Adrenal gland (tissue), 9 donors: ENCODE measurements at regions not wholly inside any gene's neighbourhood (a gene's known extent, or its start where the extent isn't known, plus 50 kb on each side); places are given as distances from the start of the nearest gene placed in this dataset.
A peak's percentile ranks its signal among the peaks of the same experiment; 100 is the strongest.

ENCODE experiments used
- DNase-seq, 7 donors: peaks; one replicate each; pipeline ENCODE4 v3.0.0-alpha.2; 2019 to 2020
- H3K27ac ChIP-seq, 5 donors: fragments of 200-600 bp; sonication (generic) in 4 of 5; 1 replicate in 3 of 5; 2 replicates in 2 of 5; pipeline versions ENCODE4 v1.5.1 to v1.8.0; 2016 to 2020; ENCODE audit warnings: mild to moderate bottlenecking in 1 of 5
- H3K27me3 ChIP-seq: fragments of 200-600 bp; 2 replicates; pipeline ENCODE4 v1.8.0; 2021
- H3K36me3 ChIP-seq, 2 donors: fragments of 200-600 bp; replicated peaks in 1 of 2; 1 replicate in 1 of 2; 2 replicates in 1 of 2; pipeline versions ENCODE4 v1.5.1 to v1.8.0; 2018 to 2022
- H3K4me1 ChIP-seq, 2 donors: fragments of 200-600 bp; replicated peaks in 1 of 2; 1 replicate in 1 of 2; 2 replicates in 1 of 2; pipeline versions ENCODE4 v1.5.1 to v1.8.0; 2018 to 2021
- H3K4me3 ChIP-seq, 4 donors: fragments of 200-600 bp; sonication (generic) in 3 of 4; one replicate each; pipeline ENCODE4 v1.5.1; 2016 to 2018
- H3K9me3 ChIP-seq, 3 donors: fragments of 200-600 bp; sonication (generic) in 1 of 3; replicated peaks in 1 of 3; 1 replicate in 2 of 3; 2 replicates in 1 of 3; pipeline versions ENCODE4 v1.5.1 to v1.8.0; 2016 to 2021
- POLR2A ChIP-seq, 2 donors: fragments of 450-650 bp; IDR thresholded peaks; one replicate each; pipeline ENCODE4 v1.6.1; 2017; ENCODE audit warnings: antibody characterized with exemption in 2 of 2, mild to moderate bottlenecking in 2 of 2, moderate library complexity in 1 of 2
- WGBS, 4 donors: extraction: QIAGEN DNeasy Blood & Tissue Kit in 2 of 4; methylation state at CpG; one replicate each; pipeline versions ENCODE4 v1.1.5 to v1.1.7; 2013 to 2017; 5-methylcytosine and 5-hydroxymethylcytosine counted together
- intact Hi-C, 2 donors: fragments of 100-400 bp; cut with DNase I; formaldehyde crosslinking; loops; one replicate each; pipeline versions ENCODE4 v1.14.1 to v1.15.0; 2022 to 2023
- TF ChIP-seq, protein P1 (sequence below), 6 experiments: fragments of 450-650 bp in 4 of 6; fragments of 200-600 bp in 2 of 6; sonication (generic) in 1 of 6; IDR thresholded peaks; 1 replicate in 5 of 6; 2 replicates in 1 of 6; pipeline versions ENCODE4 v1.5.1 to v1.8.0; 2016 to 2021; ENCODE audit warnings: antibody characterized with exemption in 6 of 6, mild to moderate bottlenecking in 2 of 6, moderate library complexity in 1 of 6
- donor health status: healthy with polysubstance abuse.
- donor health status: Bipolar disorder and iron deficiency.
- donor health status: DM: yes; HTN: yes; CAD: no.
- donor health status: DM: no; HTN: no; CAD: no.
- donor health status: DM: no; HTN: no; CAD: no.

GRCh38 chr15:20358066-20358778 is 183.4 kb downstream of the GOLGA6L6 start:
- peak in 3 of 7 donors; percentile 6 to 21 (median 15) for DNase-seq
- Histone ChIP-seq H3K36me3 (no peaks in the 10 kb centered on the region), H3K27ac (no peak overlapping the region), H3K27me3 (no peaks in the 10 kb centered on the region), H3K4me3 (no peak overlapping the region), H3K9me3 (no peaks in the 10 kb centered on the region), H3K4me1 (no peaks in the 10 kb centered on the region)
- WGBS, 4 donors, result 80 to 90% (median 83%) methylated on average over 25 to 28 of the region's 28 CpGs
- TF ChIP-seq POLR2A (IDR thresholded peaks at IDR 0.05), result no peak
- TF ChIP-seq, protein P1, sequence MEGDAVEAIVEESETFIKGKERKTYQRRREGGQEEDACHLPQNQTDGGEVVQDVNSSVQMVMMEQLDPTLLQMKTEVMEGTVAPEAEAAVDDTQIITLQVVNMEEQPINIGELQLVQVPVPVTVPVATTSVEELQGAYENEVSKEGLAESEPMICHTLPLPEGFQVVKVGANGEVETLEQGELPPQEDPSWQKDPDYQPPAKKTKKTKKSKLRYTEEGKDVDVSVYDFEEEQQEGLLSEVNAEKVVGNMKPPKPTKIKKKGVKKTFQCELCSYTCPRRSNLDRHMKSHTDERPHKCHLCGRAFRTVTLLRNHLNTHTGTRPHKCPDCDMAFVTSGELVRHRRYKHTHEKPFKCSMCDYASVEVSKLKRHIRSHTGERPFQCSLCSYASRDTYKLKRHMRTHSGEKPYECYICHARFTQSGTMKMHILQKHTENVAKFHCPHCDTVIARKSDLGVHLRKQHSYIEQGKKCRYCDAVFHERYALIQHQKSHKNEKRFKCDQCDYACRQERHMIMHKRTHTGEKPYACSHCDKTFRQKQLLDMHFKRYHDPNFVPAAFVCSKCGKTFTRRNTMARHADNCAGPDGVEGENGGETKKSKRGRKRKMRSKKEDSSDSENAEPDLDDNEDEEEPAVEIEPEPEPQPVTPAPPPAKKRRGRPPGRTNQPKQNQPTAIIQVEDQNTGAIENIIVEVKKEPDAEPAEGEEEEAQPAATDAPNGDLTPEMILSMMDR (IDR thresholded peaks at IDR 0.05), result no peak
- intact Hi-C loops, result no loop called here

- DNase-seq, result peak in 3 of 7 donors; percentile 4 to 48 (median 19)
- no peaks in the 10 kb centered on the region for H3K27me3 ChIP-seq
- WGBS, 4 donors, result 79 to 86% (median 80%) methylated on average over 10 to 17 of the region's 17 CpGs
- H3K4me1 ChIP-seq, result no peaks in the 10 kb centered on the region
- no peaks in the 10 kb centered on the region for H3K9me3 ChIP-seq
- no peaks in the 10 kb centered on the region for H3K36me3 ChIP-seq
- H3K4me3 ChIP-seq, result no peak overlapping the region
- TF ChIP-seq, protein P1 (IDR thresholded peaks at IDR 0.05), result no peak
- TF ChIP-seq POLR2A (IDR thresholded peaks at IDR 0.05), result no peak
- H3K27ac ChIP-seq, result no peak overlapping the region
- intact Hi-C loops, result no loop called here
Observed at GRCh38 chr15:20357481-20358065, 184.0 kb downstream of the GOLGA6L6 start.

DNA sequence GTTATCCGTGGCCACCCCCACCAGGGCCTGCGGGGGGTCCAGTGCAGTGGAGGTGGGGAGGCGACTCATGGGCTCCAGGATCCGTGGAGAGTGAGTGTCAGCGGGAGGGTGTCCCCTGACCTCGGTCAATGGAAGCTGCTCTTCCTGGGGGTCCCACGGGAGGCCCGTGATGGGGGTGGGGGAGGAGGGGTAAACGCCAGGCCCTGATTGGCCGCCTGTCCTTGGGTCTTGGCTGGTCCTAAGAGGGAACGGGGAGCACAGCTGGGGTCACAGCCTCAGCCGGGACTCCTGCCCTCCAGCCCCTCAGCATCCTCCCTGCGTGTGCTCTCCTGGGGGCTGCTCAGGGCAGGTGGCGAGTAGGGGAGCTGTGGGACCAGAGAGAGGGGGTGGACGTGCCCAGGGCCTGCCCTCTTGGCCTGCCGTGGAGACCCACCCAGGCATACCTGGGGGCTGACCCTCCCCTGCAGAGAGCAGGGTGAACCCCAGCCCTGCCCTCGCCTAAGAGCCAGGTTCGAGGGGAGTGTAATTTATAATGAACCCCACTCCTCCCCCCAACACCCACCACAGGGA is 184.6 kb downstream of the GOLGA6L6 start:
- TF ChIP-seq, protein P1 (IDR thresholded peaks at IDR 0.05), result no peak
- intact Hi-C loops, result no loop called here
- no peak overlapping the region for H3K27ac ChIP-seq
- WGBS, 4 donors, result 68 to 74% (median 72%) methylated on average over 15 to 18 of the region's 18 CpGs
- H3K36me3 ChIP-seq, result no peaks in the 10 kb centered on the region
- H3K27me3 ChIP-seq, result no peaks in the 10 kb centered on the region
- H3K9me3 ChIP-seq, result no peaks in the 10 kb centered on the region
- peak in 2 of 7 donors; percentile 9 to 22 for DNase-seq
- H3K4me3 ChIP-seq, result no peak overlapping the region
- H3K4me1 ChIP-seq, result no peaks in the 10 kb centered on the region

DNA sequence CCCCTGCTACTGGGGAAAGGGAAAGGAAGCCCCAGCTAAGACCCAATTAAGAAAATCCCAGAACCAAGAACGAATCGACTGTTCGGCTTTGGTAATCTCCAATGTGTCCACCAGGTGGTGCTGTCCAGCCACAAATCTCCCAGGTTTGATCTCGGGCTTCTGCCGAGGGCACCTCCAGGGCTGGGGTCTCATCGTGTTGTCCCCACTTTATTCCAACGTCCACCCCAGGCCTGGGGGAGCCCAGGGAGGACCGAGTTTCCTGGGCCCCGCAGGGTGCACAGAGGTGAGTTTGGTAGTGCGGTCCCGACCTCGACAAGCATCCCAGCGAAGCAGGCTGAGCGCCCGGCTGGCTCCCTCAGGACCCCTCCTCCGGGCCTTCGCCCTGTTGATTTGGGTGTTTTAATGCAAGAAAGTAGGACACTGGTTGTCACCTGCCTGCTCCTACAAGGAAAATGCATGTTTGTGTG is 185.1 kb downstream of the GOLGA6L6 start:
- H3K36me3 ChIP-seq, result no peaks in the 10 kb centered on the region
- 47 to 52% (median 50%) methylated on average over 15 to 17 of the region's 17 CpGs for WGBS, 4 donors
- intact Hi-C loops, result no loop called here
- no peaks in the 10 kb centered on the region for H3K27me3 ChIP-seq
- H3K4me3 ChIP-seq, result no peak overlapping the region
- DNase-seq, result peak; percentile 46 to 79 (median 67)
- no peaks in the 10 kb centered on the region for H3K4me1 ChIP-seq
- H3K9me3 ChIP-seq, result no peaks in the 10 kb centered on the region
- TF ChIP-seq, protein P1 (IDR thresholded peaks at IDR 0.05), result peak; percentile 57 to 100 (median 84)
- no peak for TF ChIP-seq POLR2A (IDR thresholded peaks at IDR 0.05)
- no peak overlapping the region for H3K27ac ChIP-seq
